ENCODE measurements at regions not wholly inside any gene's neighbourhood (a gene's known extent, or its start where the extent isn't known, plus 50 kb on each side); places are given as distances from the start of the nearest gene placed in this dataset.
"Not testable (repeated sequence)": the region's sequence is repeated elsewhere in the genome, so short reads cannot be mapped to it uniquely, and the experiment has no call there.

- DNase-seq = no peak
Observed at GRCh38 chr3:43236008-43236407, 50.3 kb upstream of the SNRK start.

GRCh38 chr3:43233062-43233461 lies 53.3 kb upstream of the SNRK start:
- DNase-seq = no peak

DNA sequence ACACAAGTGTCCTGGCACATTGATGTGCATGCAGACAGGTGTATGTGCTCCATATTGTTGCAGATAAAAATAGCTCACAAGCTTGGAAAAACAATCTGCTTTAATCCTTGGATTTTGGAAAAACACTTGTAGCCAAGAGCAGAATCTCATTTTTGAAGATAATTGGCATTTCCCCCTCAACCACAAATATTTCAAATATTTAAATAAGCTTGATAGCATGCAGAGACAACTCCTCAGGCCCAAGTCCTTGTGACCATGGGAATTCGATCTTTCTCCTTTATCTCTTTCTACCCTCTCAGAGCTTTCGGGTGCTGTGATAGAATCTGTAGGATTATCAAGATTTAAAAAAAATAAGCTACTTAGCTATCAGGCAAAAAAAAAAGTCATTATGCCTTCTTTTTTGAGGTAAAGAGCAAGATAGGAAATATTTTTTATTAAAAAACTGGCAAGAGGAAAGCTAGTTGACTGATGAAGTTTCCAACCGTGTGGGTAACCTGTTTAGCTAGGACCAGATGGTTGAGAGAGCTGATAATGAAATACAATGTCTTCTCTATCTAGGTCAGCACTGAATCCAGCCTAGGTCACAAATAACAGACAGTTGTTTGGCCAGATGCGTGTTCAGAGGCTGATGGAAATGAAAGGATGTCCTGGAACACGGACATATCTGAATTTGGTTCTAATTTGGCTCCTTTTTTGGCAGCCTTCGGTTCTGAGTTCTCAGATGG lies 54.9 kb upstream of the SNRK start:
- no peak for DNase-seq

GRCh38 chr3:43229865-43230264 lies 56.5 kb upstream of the SNRK start:
- DNase-seq = not testable (repeated sequence)

DNA sequence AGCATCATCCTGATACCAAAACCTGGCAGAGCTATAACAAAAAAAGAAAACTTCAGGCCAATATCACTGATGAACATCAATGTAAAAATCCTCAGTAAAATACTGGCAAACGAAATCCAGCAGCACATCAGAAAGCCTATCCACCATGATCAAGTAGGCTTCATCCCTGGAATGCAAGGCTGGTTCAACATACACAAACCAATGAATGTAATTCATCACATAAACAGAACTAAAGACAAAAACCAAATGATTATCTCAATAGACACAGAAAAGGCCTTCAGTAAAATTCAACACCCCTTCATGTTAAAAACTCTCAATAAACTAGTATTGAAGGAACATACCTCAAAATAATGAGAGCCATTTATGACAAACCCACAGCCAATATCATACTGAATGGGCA lies 58.7 kb upstream of the SNRK start:
- not testable (repeated sequence) for DNase-seq

- no peak for DNase-seq
Observed at GRCh38 chr3:43224405-43225073, 61.8 kb upstream of the SNRK start.

DNA sequence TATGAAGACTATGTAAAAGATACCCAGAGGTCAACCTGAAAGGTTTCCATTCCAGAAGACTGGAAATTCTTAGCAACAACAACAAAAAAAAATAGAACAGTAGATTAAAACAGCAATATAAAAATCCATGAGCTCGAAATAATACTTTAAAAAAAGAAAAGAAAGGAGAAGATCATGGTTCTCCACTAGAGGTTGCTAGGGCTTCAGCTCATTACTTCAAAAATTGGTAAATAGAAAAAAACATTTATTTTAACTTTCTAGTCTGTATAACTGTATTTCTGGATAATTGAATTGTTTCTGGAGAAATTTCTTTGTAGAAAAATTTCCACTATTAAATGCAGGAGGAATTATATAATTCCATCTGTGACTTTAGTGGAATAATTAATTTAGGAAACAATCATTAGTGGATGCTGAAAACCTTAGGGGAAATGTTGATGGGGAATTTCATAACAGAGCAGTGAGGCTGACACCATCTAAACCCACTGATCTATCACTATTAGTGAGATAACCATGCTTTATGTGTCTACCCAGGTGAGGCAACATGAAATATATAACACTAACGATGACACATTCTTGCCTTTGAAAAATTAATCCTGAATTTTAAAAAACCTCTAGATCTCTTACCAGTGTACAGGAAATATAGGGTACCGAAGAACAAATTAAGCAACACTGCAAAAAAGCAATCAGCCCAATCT lies 62.5 kb upstream of the SNRK start:
- DNase-seq = no peak

GRCh38 chr3:43222590-43222989 lies 63.8 kb upstream of the SNRK start:
- no peak for DNase-seq

- no peak for DNase-seq
Observed at GRCh38 chr3:43221076-43221475, 65.3 kb upstream of the SNRK start.

DNA sequence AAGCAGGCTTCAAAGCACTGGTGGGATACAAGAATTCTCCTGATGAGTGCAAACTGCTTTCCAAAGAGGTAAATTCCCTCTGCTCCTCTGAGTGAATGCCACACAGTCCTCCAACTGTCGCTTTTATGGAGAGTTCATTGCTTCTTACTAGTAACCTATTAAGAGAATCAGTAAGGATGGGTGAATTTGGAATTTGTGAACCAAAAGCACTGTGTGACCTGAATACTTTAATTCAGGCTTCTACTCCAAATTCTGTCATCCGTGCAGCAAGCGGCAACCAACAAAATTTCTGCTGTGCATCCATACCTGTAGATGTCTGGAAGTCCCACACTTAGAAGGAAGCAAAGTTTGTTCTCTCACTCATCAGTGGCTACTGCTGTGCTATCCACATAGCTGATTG lies 66.7 kb upstream of the SNRK start:
- DNase-seq = no peak

- DNase-seq = no peak
Observed at GRCh38 chr3:43218921-43219320, 67.4 kb upstream of the SNRK start.

- DNase-seq = no peak
Observed at GRCh38 chr3:43218156-43218555, 68.2 kb upstream of the SNRK start.

DNA sequence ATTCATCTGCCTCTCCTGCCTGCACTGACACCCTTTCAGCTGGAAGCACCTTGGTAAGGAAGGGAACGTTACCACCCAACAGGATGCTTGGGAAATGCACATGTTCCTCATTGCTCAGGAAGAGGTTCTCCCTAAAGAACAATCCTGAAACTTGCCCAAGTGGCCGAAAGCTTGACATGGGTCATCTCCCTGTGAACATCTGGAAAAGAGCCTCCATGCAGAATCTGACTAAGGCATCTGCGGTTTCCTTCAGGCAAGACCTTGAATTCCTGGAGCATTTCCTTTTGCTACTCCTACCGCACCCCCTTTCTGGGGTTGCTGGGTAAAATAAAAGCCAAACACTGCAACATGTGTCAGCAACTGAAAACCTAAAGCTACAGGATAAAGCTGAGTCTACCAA lies 68.7 kb upstream of the SNRK start:
- no peak for DNase-seq

DNA sequence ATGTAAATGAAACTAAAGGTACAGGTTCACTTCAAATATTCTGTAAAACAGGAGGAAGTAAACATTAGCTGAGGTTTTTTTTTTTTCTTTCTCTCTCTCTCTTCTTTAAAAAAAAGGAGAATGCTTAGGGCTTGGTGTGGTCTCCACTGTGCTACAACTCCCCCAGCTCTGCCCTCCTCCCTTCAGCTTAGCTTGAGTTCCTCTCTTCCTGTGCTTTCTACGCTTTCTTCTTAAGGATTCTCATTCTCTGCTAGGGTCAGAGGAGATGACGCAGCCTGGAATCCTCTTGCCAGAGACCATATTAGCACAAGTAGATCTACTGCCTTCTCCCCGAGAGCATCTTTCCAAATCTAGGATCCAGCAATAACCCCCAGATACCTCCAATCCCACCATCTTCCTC lies 69.1 kb upstream of the SNRK start:
- DNase-seq = no peak

DNA sequence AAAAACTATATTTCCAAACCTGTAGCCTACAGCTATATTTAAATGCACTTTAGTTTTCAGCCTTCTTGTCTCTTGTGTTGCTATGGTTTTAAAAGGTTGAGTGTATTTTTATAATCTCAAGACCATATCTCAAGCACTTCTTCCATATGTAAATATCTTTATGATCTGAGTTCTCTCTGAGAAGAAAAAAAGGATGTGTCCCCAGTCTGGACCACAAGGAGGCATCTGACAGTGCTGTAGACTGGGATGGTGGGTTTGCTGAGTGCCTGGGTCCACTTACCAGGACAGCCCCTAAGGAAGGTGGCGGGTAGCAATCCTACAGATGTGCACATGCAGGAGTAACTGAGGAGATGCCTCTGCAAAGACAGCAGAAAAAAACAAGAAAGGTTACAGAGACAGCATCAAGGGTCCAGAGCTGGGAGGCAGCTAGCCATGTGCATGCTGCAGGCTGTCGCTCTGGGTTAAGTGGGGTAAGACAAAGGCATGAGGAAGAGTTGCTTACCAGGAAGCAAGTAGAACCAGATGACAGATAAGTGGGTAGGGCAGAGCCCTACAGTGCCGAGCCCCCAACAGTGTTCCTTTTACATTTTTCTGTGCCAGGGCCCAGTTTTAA lies 70.6 kb upstream of the SNRK start:
- DNase-seq = no peak

DNA sequence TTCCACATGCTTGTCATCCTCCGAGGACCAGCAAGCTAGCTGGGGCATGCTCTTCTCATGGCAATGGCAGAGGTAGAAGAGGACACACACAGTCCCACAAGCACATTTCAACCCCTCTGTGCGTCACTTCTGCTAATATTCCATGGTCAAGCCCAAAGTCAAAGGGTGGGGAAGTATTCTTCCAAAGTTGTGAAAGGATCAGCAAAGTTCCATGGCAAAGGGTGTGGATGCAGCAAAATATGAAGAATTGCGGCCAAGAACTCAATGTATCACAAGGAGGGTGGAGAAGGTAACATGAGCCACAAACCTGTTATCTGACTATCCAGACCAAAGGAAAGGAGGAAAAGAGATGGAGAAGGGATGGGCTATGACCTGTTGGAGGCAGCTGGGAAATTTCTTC lies 71.2 kb upstream of the SNRK start:
- no peak for DNase-seq

DNA sequence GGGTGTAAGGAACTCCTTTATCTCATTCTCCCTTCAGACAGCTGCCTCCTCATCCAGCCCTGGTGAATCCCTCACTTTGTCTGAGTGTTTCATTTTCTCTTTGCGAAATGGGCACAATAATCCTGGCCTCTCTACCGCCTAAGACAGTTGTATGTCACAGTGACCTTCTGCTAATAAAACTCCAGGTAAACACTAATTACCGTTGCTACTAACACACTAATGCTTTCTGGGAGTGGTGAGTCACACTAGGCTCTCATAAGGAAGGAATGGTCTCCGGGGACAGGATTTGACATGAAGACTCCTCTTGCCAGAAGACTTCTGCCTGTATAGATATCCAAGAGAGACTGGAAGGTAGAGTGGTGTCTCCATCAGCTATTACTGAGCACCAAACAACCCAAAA lies 71.7 kb upstream of the SNRK start:
- DNase-seq = no peak

GRCh38 chr3:43213631-43214030 lies 72.7 kb upstream of the SNRK start:
- no peak for DNase-seq

DNA sequence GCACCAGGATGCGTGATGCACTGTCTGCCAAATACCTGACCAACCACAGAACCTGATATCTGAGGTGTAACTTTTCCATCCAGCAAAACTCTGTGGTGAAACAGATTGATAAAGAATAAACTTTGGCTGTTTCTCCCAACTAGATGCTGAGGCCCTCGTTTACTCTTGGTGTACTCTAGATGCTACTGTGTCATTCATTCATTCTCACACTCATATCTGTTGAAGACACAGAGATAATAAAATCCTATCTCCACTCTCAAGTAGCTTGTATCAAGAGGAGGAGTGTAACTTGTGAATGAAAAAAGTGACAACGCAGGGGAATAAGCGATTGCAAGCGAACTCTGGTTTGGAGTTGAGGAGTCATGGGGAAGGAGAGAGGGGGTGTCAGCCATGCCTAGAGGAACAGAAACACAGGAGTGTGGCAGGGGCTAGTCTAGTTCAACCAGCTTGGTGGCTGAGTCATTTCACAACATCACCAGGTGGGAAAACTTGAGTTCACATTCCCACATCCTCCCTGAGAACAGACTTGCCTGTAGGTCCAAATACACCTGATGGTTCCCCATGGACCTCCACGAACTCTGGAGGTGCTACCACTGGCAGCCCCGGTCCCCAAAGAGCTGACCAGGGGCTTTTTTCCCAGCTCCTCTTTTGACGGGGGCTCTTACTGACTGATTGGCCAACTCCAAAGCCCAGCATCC lies 73.3 kb upstream of the SNRK start:
- no peak for DNase-seq

DNA sequence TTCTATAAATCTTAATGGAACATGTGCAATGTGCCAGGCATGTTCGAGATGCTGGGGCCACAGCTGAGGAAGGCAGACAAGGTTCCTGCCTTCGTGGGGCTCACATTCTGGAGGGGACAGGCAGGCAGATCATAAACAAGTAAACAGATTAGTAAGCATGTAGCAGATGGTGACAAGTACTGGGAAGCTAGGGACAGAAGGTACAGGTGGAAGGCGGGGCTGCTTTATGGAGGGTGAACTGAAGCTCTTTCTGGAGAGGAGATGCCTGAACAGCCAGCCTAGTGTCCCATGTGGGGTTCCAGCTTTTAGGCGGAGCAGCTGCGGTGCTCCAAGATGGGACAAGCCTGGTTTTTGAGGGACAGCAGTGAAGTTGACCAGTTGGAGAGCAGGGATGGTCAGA lies 74.7 kb upstream of the SNRK start:
- DNase-seq = no peak

- DNase-seq = no peak
Observed at GRCh38 chr3:43210049-43211027, 76.0 kb upstream of the SNRK start.

- DNase-seq = no peak
Observed at GRCh38 chr3:43207628-43208085, 78.7 kb upstream of the SNRK start.

All from effector CD4-positive, alpha-beta T cell (primary cell).